HepG2 (cell line): ENCODE measurements at regions not wholly inside any gene's neighbourhood (a gene's known extent, or its start where the extent isn't known, plus 50 kb on each side); places are given as distances from the start of the nearest gene placed in this dataset.

Experiments used
- ATAC-seq: fragments of 200-7000 bp; cut with Tn5 transposase; 3 replicates; pipeline ENCODE4 v1.9.1; 2020; ENCODE audit warnings: mild to moderate bottlenecking, moderate library complexity
- BruUV-seq: library from RNA; stranded (reverse); fragments of 400-500 nt; replicated peaks from 2 replicates; lab custom pipeline; 2021; lab: Mats Ljungman, UMichigan
- CTCF ChIA-PET: fragments of 300-600 bp; formaldehyde crosslinking; extraction: SDS; loops from one replicate; lab custom pipeline; 2021; ENCODE audit warnings: low total read pairs, inconsistent platforms, low intra/inter-chr PET ratio; lab: Yijun Ruan, JAX
- POLR2A ChIA-PET: fragments of 350-600 bp; sonication (Branson Sonifier 250); formaldehyde crosslinking; loops from one replicate; lab custom pipeline; 2020; ENCODE audit warnings: antibody characterized with exemption, inconsistent platforms; lab: Yijun Ruan, JAX
- DNase-seq: peaks from one replicate; pipeline ENCODE4 v3.0.0-alpha.2; 2015; ENCODE audit warnings: low spot score
- FAIRE-seq: peaks from 3 replicates; lab custom pipeline; 2011; peaks lifted over from hg19 to GRCh38; lab: Jason Lieb, UNC
- H2AFZ ChIP-seq: one replicate; pipeline ENCODE4 v1.6.1; 2011; ENCODE audit warnings: low read length, inconsistent platforms
- H3K27ac ChIP-seq: fragments of 300-600 bp; 3 replicates; pipeline ENCODE4 v1.8.0; 2011; ENCODE audit warnings: mixed run types, mild to moderate bottlenecking, mixed read lengths, low read length, inconsistent platforms; ENCODE audit not compliant: insufficient read depth; ENCODE audit errors: extremely low read length
- H3K27me3 ChIP-seq, 2 experiments: fragments of 200-600 bp in 1 of 2; 2 replicates in 1 of 2; 3 replicates in 1 of 2; pipeline versions ENCODE4 v1.6.0 to v1.8.0; 2011; ENCODE audit warnings: low read length in 2 of 2, mild to moderate bottlenecking in 2 of 2, moderate library complexity in 2 of 2, inconsistent platforms in 1 of 2; ENCODE audit not compliant: insufficient read depth in 2 of 2, control insufficient read depth in 1 of 2
- H3K36me3 ChIP-seq, 2 experiments: fragments of 200-600 bp in 1 of 2; replicated peaks in 1 of 2; 2 replicates in 1 of 2; 3 replicates in 1 of 2; pipeline versions ENCODE4 v1.5.1 to v1.8.0; 2011; ENCODE audit warnings: low read length in 2 of 2, inconsistent platforms in 1 of 2; ENCODE audit not compliant: insufficient read depth in 2 of 2, control insufficient read depth in 1 of 2
- H3K4me1 ChIP-seq: 2 replicates; pipeline ENCODE4 v1.5.1; 2012; ENCODE audit warnings: low read length, inconsistent platforms; ENCODE audit not compliant: insufficient read depth
- H3K4me2 ChIP-seq: 2 replicates; pipeline ENCODE4 v1.6.0; 2011; ENCODE audit warnings: low read depth, low read length, inconsistent platforms
- H3K4me3 ChIP-seq, 3 experiments: fragments of 200-600 bp in 1 of 3; sonication (generic), shearing (Covaris generic) in 1 of 3; replicated peaks in 1 of 3; 2 replicates each; pipeline ENCODE4 v1.5.1; 2011 to 2016; ENCODE audit warnings: low read length in 3 of 3, inconsistent platforms in 2 of 3, low read depth in 2 of 3, mild to moderate bottlenecking in 2 of 3, control low read depth in 1 of 3, mixed read lengths in 1 of 3; ENCODE audit not compliant: insufficient read depth in 1 of 3
- H3K79me2 ChIP-seq: one replicate; pipeline ENCODE4 v1.6.1; 2011; ENCODE audit warnings: low read length, inconsistent platforms; ENCODE audit not compliant: insufficient read depth
- H3K9ac ChIP-seq: 2 replicates; pipeline ENCODE4 v1.6.0; 2011; ENCODE audit warnings: mild to moderate bottlenecking, low read depth, low read length, inconsistent platforms; ENCODE audit not compliant: insufficient read depth
- H3K9me3 ChIP-seq: 2 replicates; pipeline ENCODE4 v1.5.1; 2012; ENCODE audit warnings: mild to moderate bottlenecking, low read length
- H4K20me1 ChIP-seq: 2 replicates; pipeline ENCODE4 v1.6.0; 2011; ENCODE audit warnings: inconsistent platforms, mild to moderate bottlenecking, low read length, moderate library complexity; ENCODE audit not compliant: insufficient read depth
- ATF7 ChIP-seq, 2 experiments: fragments of 450-650 bp in 1 of 2; sonication (generic) in 1 of 2; formaldehyde crosslinking in 1 of 2; IDR thresholded peaks; 2 replicates each; pipeline versions ENCODE4 v1.4.0 to v1.6.1; 2016 to 2020; ENCODE audit warnings: antibody characterized with exemption in 1 of 2, mild to moderate bottlenecking in 1 of 2, missing genetic modification reagents in 1 of 2
- EP300 ChIP-seq, 3 experiments: sonication (generic) in 1 of 3; formaldehyde crosslinking in 1 of 3; IDR thresholded peaks; 2 replicates each; pipeline versions ENCODE4 v1.5.1 to v1.6.1; 2011 to 2020; ENCODE audit warnings: low read depth in 2 of 3, low read length in 2 of 3, borderline replicate concordance in 1 of 3, improper control_type of control experiment in 1 of 3, mild to moderate bottlenecking in 1 of 3, missing genetic modification reagents in 1 of 3, moderate library complexity in 1 of 3
- FOSL2 ChIP-seq: sonication (generic); formaldehyde crosslinking; IDR thresholded peaks from 2 replicates; pipeline ENCODE4 v1.4.0; 2020; ENCODE audit warnings: missing genetic modification reagents
- FOXA3 ChIP-seq: IDR thresholded peaks from 2 replicates; pipeline ENCODE4 v1.6.1; 2016; ENCODE audit warnings: missing genetic modification reagents, missing compliant biosample characterization
- MAFF ChIP-seq: IDR thresholded peaks from 2 replicates; pipeline ENCODE4 v1.6.1; 2011; ENCODE audit warnings: low read depth, low read length, improper control_type of control experiment
- MAFK ChIP-seq, 2 experiments: IDR thresholded peaks in 1 of 2; conservative IDR thresholded peaks in 1 of 2; 2 replicates each; pipeline ENCODE4 v1.6.1; 2011; ENCODE audit warnings: improper control_type of control experiment in 2 of 2, low read length in 2 of 2
- WIZ ChIP-seq: sonication (generic); formaldehyde crosslinking; IDR thresholded peaks from 2 replicates; pipeline ENCODE4 v1.5.1; 2020; ENCODE audit warnings: mild to moderate bottlenecking, missing genetic modification reagents
- XRCC5 ChIP-seq: fragments of 200-400 bp; formaldehyde crosslinking; optimal IDR thresholded peaks from 2 replicates; pipeline ENCODE3; 2017; ENCODE audit warnings: mild to moderate bottlenecking, low read length
- WGBS: methylation state at CpG from one replicate; pipeline ENCODE4 v1.1.6; 2017; ENCODE audit warnings: low lambda C conversion rate; 5-methylcytosine and 5-hydroxymethylcytosine counted together
- in situ Hi-C: cut with HindIII; loops from 2 replicates; pipeline ENCODE4 v1.10.0; 2017; ENCODE audit warnings: low pct_unique_long_range_greater_than_20kb; ENCODE audit not compliant: extremely low pct_ligation_motif_present
- intact Hi-C: fragments of 100-400 bp; cut with micrococcal nuclease; formaldehyde crosslinking; loops from one replicate; pipeline ENCODE4 v1.10.0; 2022; ENCODE audit not compliant: unreplicated experiment
- TF ChIP-seq, protein P1 (sequence below), 2 experiments: fragments of 450-650 bp in 1 of 2; sonication (generic) in 1 of 2; formaldehyde crosslinking; IDR thresholded peaks; 2 replicates each; pipeline versions ENCODE4 v1.5.0 to v1.8.0; 2020 to 2022; ENCODE audit warnings: mild to moderate bottlenecking in 1 of 2, missing genetic modification reagents in 1 of 2

DNA sequence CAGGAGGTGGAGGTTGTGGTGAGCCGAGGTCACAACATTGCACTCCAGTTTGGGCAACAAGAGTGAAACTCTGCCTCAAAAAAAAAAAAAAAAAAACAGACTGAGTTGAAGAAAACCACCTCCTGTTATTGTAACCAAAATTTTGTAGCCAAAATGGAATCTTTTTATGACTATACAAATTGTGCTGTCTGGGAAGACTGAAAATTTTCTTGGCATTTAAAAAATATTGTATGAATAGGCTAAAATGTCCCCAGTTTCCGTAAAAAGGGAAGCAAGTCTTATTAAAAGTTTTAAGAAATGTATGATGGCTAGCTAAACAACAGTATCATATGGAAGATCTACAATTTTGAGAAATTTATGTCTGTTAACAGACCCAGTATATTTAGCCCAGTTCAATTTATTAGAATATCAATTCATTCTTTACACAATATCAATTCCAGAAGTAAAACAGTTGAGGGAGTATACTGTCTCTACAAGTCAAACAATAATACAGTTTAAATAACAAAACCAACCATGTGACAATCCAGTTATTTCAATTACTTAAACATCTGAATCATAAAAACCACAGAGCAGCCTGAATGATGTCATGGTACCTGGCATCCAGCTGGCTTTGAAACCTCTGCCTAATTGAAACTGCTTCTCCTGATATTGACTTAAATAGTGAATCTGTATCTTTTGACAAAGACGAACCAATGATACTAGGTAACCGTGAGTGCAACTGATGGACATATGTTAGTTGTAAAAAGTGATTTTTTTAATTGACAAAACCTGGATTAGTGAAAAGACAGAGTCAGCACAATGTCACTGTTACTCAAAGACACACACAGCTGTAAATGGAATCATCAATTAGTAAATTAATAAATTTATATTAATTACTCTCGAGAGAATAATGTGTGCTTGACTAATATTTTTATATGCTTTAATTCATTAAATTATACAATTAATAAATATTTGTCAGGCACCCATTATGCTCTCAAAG lies 166.6 kb upstream of the MARCKS start:
- H3K4me1 ChIP-seq, result peaks cover 33% of the 10 kb centered on the region
- WGBS, result 71% methylated on average over 5 of the region's 5 CpGs
- CTCF ChIA-PET, result no interaction called here
- no peak overlapping the region for H3K9ac ChIP-seq
- no peaks in the 10 kb centered on the region for H3K79me2 ChIP-seq
- H3K4me3 ChIP-seq, result no peak overlapping the region
- no TSS peak for BruUV-seq
- no peaks in the 10 kb centered on the region for H3K36me3 ChIP-seq
- ATAC-seq (no peak), DNase-seq (peak; percentile 58), FAIRE-seq (no peak)
- no peak overlapping the region for H3K27ac ChIP-seq
- H2AFZ ChIP-seq, result no peak overlapping the region
- H4K20me1 ChIP-seq, result no peaks in the 10 kb centered on the region
- POLR2A ChIA-PET, result interaction anchor here (0.7 to 1.0 kb wide), 2 partner anchors 48 to 338 kb away, joined by 4 read pairs; no protein-coding TSS in a partner anchor
- intact Hi-C loops (loop anchor here (10.0 kb wide), 1 partner anchor 164 kb away; the partner anchor contains the start of gene MARCKS), in situ Hi-C loops (loop anchor here (10.0 kb wide), 1 partner anchor 164 kb away; the partner anchor contains the start of gene MARCKS)
- no peaks in the 10 kb centered on the region for H3K27me3 ChIP-seq
- TF ChIP-seq WIZ (CRISPR knock-in tag) (no peak), XRCC5 (no peak), FOSL2 (CRISPR knock-in tag) (peak; percentile 47; the same call in 1 of the 2 replicates), MAFF (peak; percentile 63), MAFK (conservative IDR thresholded peaks at IDR 0.05 in 1 of 2, IDR thresholded peaks at IDR 0.05 in 1 of 2; ENCODE audit: low read length in 2 of 2) (peak; percentile 55 to 83), FOXA3 (CRISPR knock-in tag) (0 out of 2 replicates have a peak, but pooled peaks have one; percentile 9), ATF7 (IDR thresholded peaks at IDR 0.05) (peak; percentile 56; the same call in 1 of the 2 replicates), ATF7 (CRISPR knock-in tag; IDR thresholded peaks at IDR 0.05) (no peak), EP300 (IDR thresholded peaks at IDR 0.05; ENCODE audit: low read depth in 2 of 2, low read length in 2 of 2) (peak in 1 of 2 experiments; percentile 42; a peak in 1 of 4 replicates), EP300 (CRISPR knock-in tag; IDR thresholded peaks at IDR 0.05; ENCODE audit: borderline replicate concordance) (no peak)
- TF ChIP-seq, protein P1, sequence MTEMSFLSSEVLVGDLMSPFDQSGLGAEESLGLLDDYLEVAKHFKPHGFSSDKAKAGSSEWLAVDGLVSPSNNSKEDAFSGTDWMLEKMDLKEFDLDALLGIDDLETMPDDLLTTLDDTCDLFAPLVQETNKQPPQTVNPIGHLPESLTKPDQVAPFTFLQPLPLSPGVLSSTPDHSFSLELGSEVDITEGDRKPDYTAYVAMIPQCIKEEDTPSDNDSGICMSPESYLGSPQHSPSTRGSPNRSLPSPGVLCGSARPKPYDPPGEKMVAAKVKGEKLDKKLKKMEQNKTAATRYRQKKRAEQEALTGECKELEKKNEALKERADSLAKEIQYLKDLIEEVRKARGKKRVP (CRISPR knock-in tag; IDR thresholded peaks at IDR 0.05), result no peak
- no peaks in the 10 kb centered on the region for H3K9me3 ChIP-seq
- no peak overlapping the region for H3K4me2 ChIP-seq
